ENCODE measurements at regions not wholly inside any gene's neighbourhood (a gene's known extent, or its start where the extent isn't known, plus 50 kb on each side); places are given as distances from the start of the nearest gene placed in this dataset.

- TF ChIP-seq CTCF (IDR thresholded peaks at IDR 0.05) = no peak
- TF ChIP-seq POLR2A (IDR thresholded peaks at IDR 0.05) = no peak
- TF ChIP-seq EP300 (IDR thresholded peaks at IDR 0.05) = no peak
These were observed 219.4 kb upstream of the TLE4 start for GRCh38 chr9:79352322-79352721.

Data from ovary (tissue), 3 donors.